ENCODE measurements at regions not wholly inside any gene's neighbourhood (a gene's known extent, or its start where the extent isn't known, plus 50 kb on each side); places are given as distances from the start of the nearest gene placed in this dataset.
"Not testable (repeated sequence)": the region's sequence is repeated elsewhere in the genome, so short reads cannot be mapped to it uniquely, and the experiment has no call there.

DNA sequence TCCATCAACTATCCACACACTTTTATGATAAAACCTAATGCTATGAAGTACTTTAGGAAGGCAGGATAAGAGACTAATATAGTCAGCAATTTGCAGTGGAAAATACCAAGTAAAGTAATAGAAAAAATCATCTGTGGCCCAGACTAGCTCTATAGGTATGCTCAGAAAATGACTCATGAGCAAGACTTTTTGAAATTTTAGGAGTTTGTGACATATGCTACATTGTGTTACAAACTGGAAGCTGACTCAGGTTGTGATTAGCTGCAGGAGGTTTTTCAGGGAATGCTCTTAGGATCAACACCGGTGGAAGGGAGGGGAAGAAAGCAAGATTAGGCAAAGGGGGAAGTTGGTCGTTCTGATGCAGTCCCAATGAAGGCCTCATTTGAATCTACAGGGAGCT, 56.1 kb downstream of the FEZF1 start:
- H3K4me3 ChIP-seq = no peak overlapping the region
- H3K4me1 ChIP-seq = no peaks in the 10 kb centered on the region
- TF ChIP-seq, protein P1, sequence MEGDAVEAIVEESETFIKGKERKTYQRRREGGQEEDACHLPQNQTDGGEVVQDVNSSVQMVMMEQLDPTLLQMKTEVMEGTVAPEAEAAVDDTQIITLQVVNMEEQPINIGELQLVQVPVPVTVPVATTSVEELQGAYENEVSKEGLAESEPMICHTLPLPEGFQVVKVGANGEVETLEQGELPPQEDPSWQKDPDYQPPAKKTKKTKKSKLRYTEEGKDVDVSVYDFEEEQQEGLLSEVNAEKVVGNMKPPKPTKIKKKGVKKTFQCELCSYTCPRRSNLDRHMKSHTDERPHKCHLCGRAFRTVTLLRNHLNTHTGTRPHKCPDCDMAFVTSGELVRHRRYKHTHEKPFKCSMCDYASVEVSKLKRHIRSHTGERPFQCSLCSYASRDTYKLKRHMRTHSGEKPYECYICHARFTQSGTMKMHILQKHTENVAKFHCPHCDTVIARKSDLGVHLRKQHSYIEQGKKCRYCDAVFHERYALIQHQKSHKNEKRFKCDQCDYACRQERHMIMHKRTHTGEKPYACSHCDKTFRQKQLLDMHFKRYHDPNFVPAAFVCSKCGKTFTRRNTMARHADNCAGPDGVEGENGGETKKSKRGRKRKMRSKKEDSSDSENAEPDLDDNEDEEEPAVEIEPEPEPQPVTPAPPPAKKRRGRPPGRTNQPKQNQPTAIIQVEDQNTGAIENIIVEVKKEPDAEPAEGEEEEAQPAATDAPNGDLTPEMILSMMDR (IDR thresholded peaks at IDR 0.05) = no peak
- no peak for TF ChIP-seq POLR2A (IDR thresholded peaks at IDR 0.05)
- no peak for TF ChIP-seq POLR2AphosphoS5 (IDR thresholded peaks at IDR 0.05)
- TF ChIP-seq EP300 (IDR thresholded peaks at IDR 0.05) = no peak
- no peak overlapping the region for H3K27ac ChIP-seq
- ATAC-seq (ENCODE audit: low FRiP score in 2 of 2) (no peak), DNase-seq (no peak)
- WGBS, 2 donors = 46 to 71% methylated on average over 2 of the region's 2 CpGs
- H3K27me3 ChIP-seq = no peaks in the 10 kb centered on the region
- H3K9me3 ChIP-seq = no peaks in the 10 kb centered on the region
- no peaks in the 10 kb centered on the region for H3K36me3 ChIP-seq

DNA sequence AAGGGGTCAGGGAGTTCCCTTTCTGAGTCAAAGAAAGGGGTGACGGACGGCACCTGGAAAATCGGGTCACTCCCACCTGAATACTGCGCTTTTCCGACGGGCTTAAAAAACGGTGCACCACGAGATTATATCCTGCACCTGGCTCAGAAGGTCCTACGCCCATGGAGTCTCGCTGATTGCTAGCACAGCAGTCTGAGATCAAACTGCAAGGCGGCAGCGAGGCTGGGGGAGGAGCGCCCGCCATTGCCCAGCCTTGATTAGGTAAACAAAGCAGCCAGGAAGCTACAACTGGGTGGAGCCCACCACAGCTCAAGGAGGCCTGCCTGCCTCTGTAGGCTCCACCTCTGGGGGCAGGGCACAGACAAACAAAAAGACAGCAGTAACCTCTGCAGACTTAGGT, 65.8 kb downstream of the FEZF1 start:
- peak in 1 of 2 donors; percentile 8 for DNase-seq
- H3K4me1 ChIP-seq; H3K9me3 ChIP-seq; H3K4me3 ChIP-seq; ATAC-seq (ENCODE audit: low FRiP score in 2 of 2); H3K27me3 ChIP-seq; H3K36me3 ChIP-seq; H3K27ac ChIP-seq: not testable (repeated sequence)
- WGBS, 2 donors = 85 to 90% methylated on average over 2 to 12 of the region's 14 CpGs

GRCh38 chr7:122238297-122238696, 66.3 kb downstream of the FEZF1 start:
- H3K27me3 ChIP-seq; H3K9me3 ChIP-seq; H3K4me1 ChIP-seq; ATAC-seq (ENCODE audit: low FRiP score in 2 of 2); H3K4me3 ChIP-seq; DNase-seq; H3K27ac ChIP-seq; H3K36me3 ChIP-seq: not testable (repeated sequence)
- WGBS, 2 donors = 95 to 100% methylated on average over 13 of the region's 13 CpGs

- TF ChIP-seq EP300 (IDR thresholded peaks at IDR 0.05) (no peak), POLR2A (IDR thresholded peaks at IDR 0.05) (no peak), POLR2AphosphoS5 (IDR thresholded peaks at IDR 0.05) (no peak)
- TF ChIP-seq, protein P1 (IDR thresholded peaks at IDR 0.05) = no peak
Observed at GRCh38 chr7:122225874-122226273, 78.7 kb downstream of the FEZF1 start.

DNA sequence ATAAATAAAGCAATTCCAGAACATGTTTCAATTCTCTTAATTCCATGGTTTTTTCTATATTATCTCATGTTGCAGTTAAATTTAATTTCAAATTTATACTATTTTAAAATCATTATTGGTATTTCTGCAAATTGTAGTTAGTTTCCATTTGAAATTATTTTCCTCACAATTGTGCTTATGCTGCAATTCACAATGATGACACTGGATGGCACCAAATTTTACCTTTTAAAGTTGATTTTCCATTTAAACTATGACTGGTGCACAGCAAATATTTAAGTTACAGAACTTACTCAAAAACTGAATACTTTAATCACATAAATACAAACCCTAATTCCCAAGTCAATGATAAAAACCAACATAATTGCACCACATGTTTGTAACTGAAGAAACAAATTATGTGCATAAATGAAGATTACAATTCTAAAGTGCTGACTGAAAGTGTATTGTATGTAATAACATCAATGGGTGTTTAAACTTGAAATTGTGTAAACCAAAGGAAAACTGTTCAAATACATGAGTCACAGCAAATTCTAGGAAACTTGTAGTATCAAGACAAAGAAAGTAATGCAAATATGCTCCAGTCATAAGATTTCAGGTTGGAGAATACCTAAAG, 75.3 kb upstream of the AASS start:
- H3K36me3 ChIP-seq = no peaks in the 10 kb centered on the region
- TF ChIP-seq POLR2AphosphoS5 (IDR thresholded peaks at IDR 0.05) (no peak), EP300 (IDR thresholded peaks at IDR 0.05) (no peak), POLR2A (IDR thresholded peaks at IDR 0.05) (no peak)
- TF ChIP-seq, protein P1 (IDR thresholded peaks at IDR 0.05) = peak in 5 of 6 experiments; percentile 34 to 65 (median 49)
- no peak for DNase-seq
- no peaks in the 10 kb centered on the region for H3K4me1 ChIP-seq
- ATAC-seq (ENCODE audit: low FRiP score in 2 of 2) = no peak
- H3K9me3 ChIP-seq = no peaks in the 10 kb centered on the region
- no peak overlapping the region for H3K27ac ChIP-seq
- no peak overlapping the region for H3K4me3 ChIP-seq
- H3K27me3 ChIP-seq = no peaks in the 10 kb centered on the region

More at GRCh38 chr7:122225874-122226273, 78.7 kb downstream of the FEZF1 start:
- Histone ChIP-seq H3K9me3 (no peaks in the 10 kb centered on the region), H3K4me3 (no peak overlapping the region), H3K36me3 (no peaks in the 10 kb centered on the region), H3K27me3 (no peaks in the 10 kb centered on the region), H3K27ac (no peak overlapping the region), H3K4me1 (no peaks in the 10 kb centered on the region)
- no peak for DNase-seq
- 85 to 87% methylated on average over 3 of the region's 3 CpGs for WGBS, 2 donors
- ATAC-seq (ENCODE audit: low FRiP score in 2 of 2) = no peak

- DNase-seq (no peak), ATAC-seq (ENCODE audit: low FRiP score in 2 of 2) (no peak)
- Histone ChIP-seq H3K9me3 (no peaks in the 10 kb centered on the region), H3K4me3 (no peak overlapping the region), H3K27ac (no peak overlapping the region), H3K4me1 (no peaks in the 10 kb centered on the region), H3K36me3 (no peaks in the 10 kb centered on the region), H3K27me3 (no peaks in the 10 kb centered on the region)
- 58 to 62% methylated on average over 3 of the region's 3 CpGs for WGBS, 2 donors
- TF ChIP-seq POLR2A (IDR thresholded peaks at IDR 0.05) (no peak), POLR2AphosphoS5 (IDR thresholded peaks at IDR 0.05) (no peak), EP300 (IDR thresholded peaks at IDR 0.05) (no peak)
- TF ChIP-seq, protein P1 (IDR thresholded peaks at IDR 0.05) = no peak
Observed at GRCh38 chr7:122217125-122217524, 73.1 kb upstream of the AASS start.
